OCI-LY7 (cell line): ENCODE measurements at regions not wholly inside any gene's neighbourhood (a gene's known extent, or its start where the extent isn't known, plus 50 kb on each side); places are given as distances from the start of the nearest gene placed in this dataset.

Source experiments
- BruUV-seq: library from RNA; stranded (reverse); fragments of 400-500 nt; replicated peaks from 2 replicates; lab custom pipeline; 2021; lab: Mats Ljungman, UMichigan
- CTCF ChIA-PET: fragments of 300-600 bp; sonication (Branson Sonifier 250); formaldehyde crosslinking; loops from one replicate; lab custom pipeline; 2022; ENCODE audit warnings: antibody characterized with exemption; ENCODE audit not compliant: unreplicated experiment; lab: Charles Lee
- POLR2A ChIA-PET: fragments of 300-600 bp; sonication (Branson Sonifier 250); formaldehyde crosslinking; loops from one replicate; lab custom pipeline; 2022; ENCODE audit warnings: antibody characterized with exemption; lab: Charles Lee
- DNase-seq: peaks from one replicate; pipeline ENCODE4 v3.0.0-alpha.2; 2015; ENCODE audit warnings: low spot score
- H2AFZ ChIP-seq: fragments of 200-600 bp; sonication (generic), shearing (Covaris generic); 2 replicates; pipeline ENCODE4 v1.6.1; 2014; ENCODE audit warnings: mild to moderate bottlenecking, antibody characterized with exemption, low read length, moderate library complexity
- H3K27ac ChIP-seq: fragments of 200-600 bp; sonication (generic); 2 replicates; pipeline ENCODE4 v1.5.1; 2014; ENCODE audit warnings: mixed run types, low read depth, mild to moderate bottlenecking, moderate library complexity, low read length, inconsistent platforms; ENCODE audit not compliant: poor library complexity, severe bottlenecking
- H3K36me3 ChIP-seq: fragments of 200-600 bp; sonication (generic); 2 replicates; pipeline ENCODE4 v1.6.1; 2014; ENCODE audit warnings: mild to moderate bottlenecking, antibody characterized with exemption, low read length, moderate library complexity, mixed read lengths; ENCODE audit not compliant: insufficient read depth
- H3K4me1 ChIP-seq: fragments of 200-600 bp; sonication (generic); 2 replicates; pipeline ENCODE4 v1.5.1; 2014; ENCODE audit warnings: mild to moderate bottlenecking, low read length; ENCODE audit not compliant: insufficient read depth, poor library complexity, severe bottlenecking
- H3K4me2 ChIP-seq: fragments of 200-600 bp; sonication (generic); 2 replicates; pipeline ENCODE4 v1.6.1; 2014; ENCODE audit warnings: mild to moderate bottlenecking, low read length
- H3K4me3 ChIP-seq: fragments of 200-600 bp; sonication (generic); 2 replicates; pipeline ENCODE4 v1.5.1; 2014; ENCODE audit warnings: mild to moderate bottlenecking, low read depth, low read length; ENCODE audit not compliant: poor library complexity, severe bottlenecking
- H3K79me2 ChIP-seq: fragments of 200-600 bp; sonication (generic); 2 replicates; pipeline ENCODE4 v1.6.1; 2016; ENCODE audit warnings: low read depth, mild to moderate bottlenecking, low read length, moderate library complexity, mixed read lengths; ENCODE audit not compliant: insufficient read depth
- H3K9me2 ChIP-seq: fragments of 200-600 bp; sonication (generic); 2 replicates; pipeline ENCODE4 v1.6.1; 2016; ENCODE audit warnings: mild to moderate bottlenecking, low read length, mixed read lengths; ENCODE audit not compliant: insufficient read depth
- H3K9me3 ChIP-seq: fragments of 200-600 bp; sonication (generic); 2 replicates; pipeline ENCODE4 v1.6.1; 2014; ENCODE audit warnings: mild to moderate bottlenecking, mixed run types, low read length, mixed read lengths
- H4K20me1 ChIP-seq: fragments of 200-600 bp; sonication (generic); 2 replicates; pipeline ENCODE4 v1.6.1; 2014; ENCODE audit warnings: mild to moderate bottlenecking, antibody characterized with exemption, low read length, moderate library complexity, mixed read lengths; ENCODE audit not compliant: insufficient read depth
- CTCF ChIP-seq: fragments of 200-600 bp; sonication (generic); conservative IDR thresholded peaks from 2 replicates; pipeline ENCODE4 v1.5.1; 2014; ENCODE audit warnings: mild to moderate bottlenecking, antibody characterized with exemption, low read length, moderate library complexity, mixed read lengths
- EZH2phosphoT487 ChIP-seq: fragments of 200-600 bp; sonication (generic); IDR thresholded peaks from 2 replicates; pipeline ENCODE4 v1.6.1; 2018; ENCODE audit warnings: low read depth, borderline replicate concordance, mild to moderate bottlenecking, mixed run types, antibody characterized with exemption, low read length, moderate library complexity, mixed read lengths
- intact Hi-C: fragments of 100-400 bp; cut with micrococcal nuclease; formaldehyde crosslinking; loops from one replicate; pipeline ENCODE4 v1.10.0; 2022; ENCODE audit not compliant: unreplicated experiment

DNA sequence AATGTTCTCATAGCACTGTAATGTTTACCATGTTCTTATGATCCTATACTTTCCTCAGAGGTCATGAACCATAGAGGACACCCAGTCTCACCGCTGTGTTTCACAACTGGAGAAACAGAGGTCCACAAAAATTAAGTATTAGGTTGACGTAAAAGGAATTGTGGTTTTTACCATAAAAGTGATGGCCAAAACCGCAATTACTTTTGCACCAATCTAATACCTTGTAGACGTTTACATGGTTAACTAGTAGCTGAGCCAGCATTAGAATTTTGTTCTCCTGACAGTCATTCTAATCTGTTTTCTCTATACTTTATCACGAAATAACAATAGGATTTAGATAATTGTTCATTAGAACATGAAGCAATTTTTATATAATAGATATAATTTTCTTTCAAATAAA, 763.4 kb upstream of the ARGLU1 start:
- Histone ChIP-seq H3K4me1 (no peaks in the 10 kb centered on the region), H2AFZ (no peak overlapping the region), H3K4me3 (no peak overlapping the region), H3K4me2 (no peak overlapping the region), H3K9me2 (no peaks in the 10 kb centered on the region), H3K9me3 (no peaks in the 10 kb centered on the region), H4K20me1 (no peaks in the 10 kb centered on the region), H3K79me2 (no peaks in the 10 kb centered on the region), H3K36me3 (no peaks in the 10 kb centered on the region), H3K27ac (no peak overlapping the region)
- intact Hi-C loops, result no loop called here
- no TSS peak for BruUV-seq
- DNase-seq, result no peak
- CTCF ChIA-PET, result no interaction called here
- no peak for TF ChIP-seq EZH2phosphoT487
- TF ChIP-seq CTCF, result no peak
- POLR2A ChIA-PET, result no interaction called here

- no peak overlapping the region for H3K4me3 ChIP-seq
- no peak overlapping the region for H3K27ac ChIP-seq
- no peak for DNase-seq
- H3K79me2 ChIP-seq, result no peaks in the 10 kb centered on the region
- intact Hi-C loops, result no loop called here
- POLR2A ChIA-PET, result no interaction called here
- no peak overlapping the region for H2AFZ ChIP-seq
- BruUV-seq, result no TSS peak
- no peaks in the 10 kb centered on the region for H3K4me1 ChIP-seq
- H3K4me2 ChIP-seq, result no peak overlapping the region
- H3K9me2 ChIP-seq, result no peaks in the 10 kb centered on the region
- TF ChIP-seq CTCF, result no peak
- TF ChIP-seq EZH2phosphoT487, result no peak
- H4K20me1 ChIP-seq, result no peaks in the 10 kb centered on the region
- H3K36me3 ChIP-seq, result no peaks in the 10 kb centered on the region
- CTCF ChIA-PET, result no interaction called here
- H3K9me3 ChIP-seq, result no peaks in the 10 kb centered on the region
Observed at GRCh38 chr13:107330484-107330883, 762.5 kb upstream of the ARGLU1 start.

- Histone ChIP-seq H3K9me2 (no peaks in the 10 kb centered on the region), H3K9me3 (no peaks in the 10 kb centered on the region), H2AFZ (no peak overlapping the region), H3K27ac (no peak overlapping the region), H3K36me3 (no peaks in the 10 kb centered on the region), H3K4me1 (no peaks in the 10 kb centered on the region), H3K79me2 (no peaks in the 10 kb centered on the region), H3K4me2 (no peak overlapping the region), H3K4me3 (no peak overlapping the region), H4K20me1 (no peaks in the 10 kb centered on the region)
- ChIA-PET POLR2A (no interaction called here), CTCF (no interaction called here)
- intact Hi-C loops, result no loop called here
- no TSS peak for BruUV-seq
- no peak for DNase-seq
- TF ChIP-seq CTCF, result no peak
- no peak for TF ChIP-seq EZH2phosphoT487
Observed at GRCh38 chr13:107329991-107330390, 762.1 kb upstream of the ARGLU1 start.
